GM19351 (cell line): ENCODE measurements at regions not wholly inside any gene's neighbourhood (a gene's known extent, or its start where the extent isn't known, plus 50 kb on each side); places are given as distances from the start of the nearest gene placed in this dataset.
A peak's percentile ranks its signal among the peaks of the same experiment; 100 is the strongest.

Experiments used
- ATAC-seq: cut with Tn5 transposase; IDR thresholded peaks from one replicate; pipeline ENCODE4 v1.9.1; 2021; ENCODE audit warnings: mild to moderate bottlenecking, moderate library complexity; ENCODE audit not compliant: unreplicated experiment

GRCh38 chr10:76667408-76668370 lies 969.9 kb downstream of the KCNMA1 start:
- no peak for ATAC-seq

- ATAC-seq = no peak
These were observed 970.7 kb downstream of the KCNMA1 start for GRCh38 chr10:76666891-76667290.

GRCh38 chr10:76665029-76665428 lies 972.6 kb downstream of the KCNMA1 start:
- no peak for ATAC-seq

- peak; percentile 74 for ATAC-seq
These were observed 980.1 kb downstream of the KCNMA1 start for GRCh38 chr10:76657337-76658012.

GRCh38 chr10:76651154-76651553 lies 986.5 kb downstream of the KCNMA1 start:
- ATAC-seq = no peak

GRCh38 chr10:76649723-76650127 lies 987.9 kb downstream of the KCNMA1 start:
- ATAC-seq = no peak

- ATAC-seq = no peak
These were observed 988.4 kb downstream of the KCNMA1 start for GRCh38 chr10:76649254-76649653.

GRCh38 chr10:76647301-76647700 lies 990.3 kb downstream of the KCNMA1 start:
- ATAC-seq = no peak

- no peak for ATAC-seq
These were observed 992.3 kb downstream of the KCNMA1 start for GRCh38 chr10:76645341-76645740.

GRCh38 chr10:76644476-76644875 lies 993.1 kb downstream of the KCNMA1 start:
- ATAC-seq = no peak

- no peak for ATAC-seq
These were observed 994.1 kb downstream of the KCNMA1 start for GRCh38 chr10:76643511-76643911.

GRCh38 chr10:76642358-76642757 lies 995.2 kb downstream of the KCNMA1 start:
- no peak for ATAC-seq

- ATAC-seq = no peak
These were observed 996.4 kb downstream of the KCNMA1 start for GRCh38 chr10:76641215-76641614.

- no peak for ATAC-seq
These were observed 996.8 kb downstream of the KCNMA1 start for GRCh38 chr10:76640806-76641205.

GRCh38 chr10:76632767-76633051 lies 1004.9 kb downstream of the KCNMA1 start:
- no peak for ATAC-seq

- no peak for ATAC-seq
These were observed 1005.5 kb downstream of the KCNMA1 start for GRCh38 chr10:76631884-76632766.

- ATAC-seq = no peak
These were observed 1006.5 kb downstream of the KCNMA1 start for GRCh38 chr10:76631036-76631670.

GRCh38 chr10:76628801-76629200 lies 1008.8 kb downstream of the KCNMA1 start:
- ATAC-seq = no peak

GRCh38 chr10:76626386-76626785 lies 1011.2 kb downstream of the KCNMA1 start:
- ATAC-seq = no peak

- peak; percentile 97 for ATAC-seq
These were observed 1013.1 kb downstream of the KCNMA1 start for GRCh38 chr10:76624470-76624869.
